ENCODE measurements at regions not wholly inside any gene's neighbourhood (a gene's known extent, or its start where the extent isn't known, plus 50 kb on each side); places are given as distances from the start of the nearest gene placed in this dataset.

- Histone ChIP-seq H3K4me1 (ENCODE audit: insufficient read depth, low read length) (no peaks in the 10 kb centered on the region), H3K9me3 (ENCODE audit: low read depth, low read length) (no peaks in the 10 kb centered on the region), H3K4me3 (ENCODE audit: low read length) (no peak overlapping the region), H3K27me3 (ENCODE audit: insufficient read depth, low read length) (no peaks in the 10 kb centered on the region)
Measured at GRCh38 chr13:90613076-90613795, 734.3 kb upstream of the MIR17HG start.

GRCh38 chr13:90615236-90615635 is 732.3 kb upstream of the MIR17HG start:
- Histone ChIP-seq H3K9me3 (ENCODE audit: low read depth, low read length) (no peaks in the 10 kb centered on the region), H3K27me3 (ENCODE audit: insufficient read depth, low read length) (no peaks in the 10 kb centered on the region), H3K4me1 (ENCODE audit: insufficient read depth, low read length) (no peaks in the 10 kb centered on the region), H3K4me3 (ENCODE audit: low read length) (no peak overlapping the region)

GRCh38 chr13:90615767-90616166 is 731.7 kb upstream of the MIR17HG start:
- Histone ChIP-seq H3K4me1 (ENCODE audit: insufficient read depth, low read length) (no peaks in the 10 kb centered on the region), H3K27me3 (ENCODE audit: insufficient read depth, low read length) (no peaks in the 10 kb centered on the region), H3K9me3 (ENCODE audit: low read depth, low read length) (no peaks in the 10 kb centered on the region), H3K4me3 (ENCODE audit: low read length) (no peak overlapping the region)

GRCh38 chr13:90618133-90618532 is 729.4 kb upstream of the MIR17HG start:
- no peak overlapping the region for H3K4me3 ChIP-seq (ENCODE audit: low read length)
- no peaks in the 10 kb centered on the region for H3K27me3 ChIP-seq (ENCODE audit: insufficient read depth, low read length)
- H3K4me1 ChIP-seq (ENCODE audit: insufficient read depth, low read length): no peaks in the 10 kb centered on the region
- H3K9me3 ChIP-seq (ENCODE audit: low read depth, low read length): no peaks in the 10 kb centered on the region

- Histone ChIP-seq H3K4me3 (ENCODE audit: low read length) (no peak overlapping the region), H3K9me3 (ENCODE audit: low read depth, low read length) (no peaks in the 10 kb centered on the region), H3K27me3 (ENCODE audit: insufficient read depth, low read length) (no peaks in the 10 kb centered on the region), H3K4me1 (ENCODE audit: insufficient read depth, low read length) (no peaks in the 10 kb centered on the region)
Measured at GRCh38 chr13:90622541-90622940, 724.9 kb upstream of the MIR17HG start.

- no peaks in the 10 kb centered on the region for H3K27me3 ChIP-seq (ENCODE audit: insufficient read depth, low read length)
Measured at GRCh38 chr13:90623318-90624011, 724.0 kb upstream of the MIR17HG start.

GRCh38 chr13:90627813-90628212 is 719.7 kb upstream of the MIR17HG start:
- Histone ChIP-seq H3K9me3 (ENCODE audit: low read depth, low read length) (no peaks in the 10 kb centered on the region), H3K4me3 (ENCODE audit: low read length) (no peak overlapping the region), H3K27me3 (ENCODE audit: insufficient read depth, low read length) (no peaks in the 10 kb centered on the region), H3K4me1 (ENCODE audit: insufficient read depth, low read length) (no peaks in the 10 kb centered on the region)

More at GRCh38 chr13:90623318-90624011, 724.0 kb upstream of the MIR17HG start:
- Histone ChIP-seq H3K4me3 (ENCODE audit: low read length) (no peak overlapping the region), H3K9me3 (ENCODE audit: low read depth, low read length) (no peaks in the 10 kb centered on the region), H3K4me1 (ENCODE audit: insufficient read depth, low read length) (no peaks in the 10 kb centered on the region)

- Histone ChIP-seq H3K4me3 (ENCODE audit: low read length) (no peak overlapping the region), H3K27me3 (ENCODE audit: insufficient read depth, low read length) (no peaks in the 10 kb centered on the region), H3K9me3 (ENCODE audit: low read depth, low read length) (no peaks in the 10 kb centered on the region), H3K4me1 (ENCODE audit: insufficient read depth, low read length) (no peaks in the 10 kb centered on the region)
Measured at GRCh38 chr13:90628471-90628870, 719.0 kb upstream of the MIR17HG start.

GRCh38 chr13:90630716-90631115 is 716.8 kb upstream of the MIR17HG start:
- Histone ChIP-seq H3K4me3 (ENCODE audit: low read length) (no peak overlapping the region), H3K27me3 (ENCODE audit: insufficient read depth, low read length) (no peaks in the 10 kb centered on the region), H3K9me3 (ENCODE audit: low read depth, low read length) (no peaks in the 10 kb centered on the region), H3K4me1 (ENCODE audit: insufficient read depth, low read length) (no peaks in the 10 kb centered on the region)

GRCh38 chr13:90632184-90632583 is 715.3 kb upstream of the MIR17HG start:
- Histone ChIP-seq H3K27me3 (ENCODE audit: insufficient read depth, low read length) (no peaks in the 10 kb centered on the region), H3K4me3 (ENCODE audit: low read length) (no peak overlapping the region), H3K4me1 (ENCODE audit: insufficient read depth, low read length) (no peaks in the 10 kb centered on the region), H3K9me3 (ENCODE audit: low read depth, low read length) (no peaks in the 10 kb centered on the region)

GRCh38 chr13:90633849-90634248 is 713.6 kb upstream of the MIR17HG start:
- no peaks in the 10 kb centered on the region for H3K27me3 ChIP-seq (ENCODE audit: insufficient read depth, low read length)
- no peak overlapping the region for H3K4me3 ChIP-seq (ENCODE audit: low read length)
- no peaks in the 10 kb centered on the region for H3K9me3 ChIP-seq (ENCODE audit: low read depth, low read length)
- no peaks in the 10 kb centered on the region for H3K4me1 ChIP-seq (ENCODE audit: insufficient read depth, low read length)

- Histone ChIP-seq H3K4me3 (ENCODE audit: low read length) (no peak overlapping the region), H3K9me3 (ENCODE audit: low read depth, low read length) (no peaks in the 10 kb centered on the region), H3K4me1 (ENCODE audit: insufficient read depth, low read length) (no peaks in the 10 kb centered on the region), H3K27me3 (ENCODE audit: insufficient read depth, low read length) (no peaks in the 10 kb centered on the region)
Measured at GRCh38 chr13:90640976-90641375, 706.5 kb upstream of the MIR17HG start.

- Histone ChIP-seq H3K9me3 (ENCODE audit: low read depth, low read length) (no peaks in the 10 kb centered on the region), H3K27me3 (ENCODE audit: insufficient read depth, low read length) (no peaks in the 10 kb centered on the region), H3K4me3 (ENCODE audit: low read length) (no peak overlapping the region), H3K4me1 (ENCODE audit: insufficient read depth, low read length) (no peaks in the 10 kb centered on the region)
Measured at GRCh38 chr13:90641884-90642283, 705.6 kb upstream of the MIR17HG start.

- H3K4me3 ChIP-seq (ENCODE audit: low read length): no peak overlapping the region
- no peaks in the 10 kb centered on the region for H3K4me1 ChIP-seq (ENCODE audit: insufficient read depth, low read length)
- H3K27me3 ChIP-seq (ENCODE audit: insufficient read depth, low read length): no peaks in the 10 kb centered on the region
- no peaks in the 10 kb centered on the region for H3K9me3 ChIP-seq (ENCODE audit: low read depth, low read length)
Measured at GRCh38 chr13:90645582-90645981, 701.9 kb upstream of the MIR17HG start.

GRCh38 chr13:90648497-90648896 is 699.0 kb upstream of the MIR17HG start:
- H3K27me3 ChIP-seq (ENCODE audit: insufficient read depth, low read length): no peaks in the 10 kb centered on the region
- no peaks in the 10 kb centered on the region for H3K4me1 ChIP-seq (ENCODE audit: insufficient read depth, low read length)
- no peak overlapping the region for H3K4me3 ChIP-seq (ENCODE audit: low read length)
- H3K9me3 ChIP-seq (ENCODE audit: low read depth, low read length): no peaks in the 10 kb centered on the region

- H3K27me3 ChIP-seq (ENCODE audit: insufficient read depth, low read length): no peaks in the 10 kb centered on the region
- H3K4me1 ChIP-seq (ENCODE audit: insufficient read depth, low read length): no peaks in the 10 kb centered on the region
- H3K9me3 ChIP-seq (ENCODE audit: low read depth, low read length): no peaks in the 10 kb centered on the region
- H3K4me3 ChIP-seq (ENCODE audit: low read length): no peak overlapping the region
Measured at GRCh38 chr13:90652036-90652435, 695.5 kb upstream of the MIR17HG start.

All from mononuclear cell (primary cell).